HG03354 (cell line): ENCODE measurements at regions not wholly inside any gene's neighbourhood (a gene's known extent, or its start where the extent isn't known, plus 50 kb on each side); places are given as distances from the start of the nearest gene placed in this dataset.

ENCODE experiments used
- ATAC-seq: cut with Tn5 transposase; IDR thresholded peaks from one replicate; pipeline ENCODE4 v1.9.1; 2021; ENCODE audit warnings: mild to moderate bottlenecking; ENCODE audit not compliant: unreplicated experiment, poor library complexity, severe bottlenecking

DNA sequence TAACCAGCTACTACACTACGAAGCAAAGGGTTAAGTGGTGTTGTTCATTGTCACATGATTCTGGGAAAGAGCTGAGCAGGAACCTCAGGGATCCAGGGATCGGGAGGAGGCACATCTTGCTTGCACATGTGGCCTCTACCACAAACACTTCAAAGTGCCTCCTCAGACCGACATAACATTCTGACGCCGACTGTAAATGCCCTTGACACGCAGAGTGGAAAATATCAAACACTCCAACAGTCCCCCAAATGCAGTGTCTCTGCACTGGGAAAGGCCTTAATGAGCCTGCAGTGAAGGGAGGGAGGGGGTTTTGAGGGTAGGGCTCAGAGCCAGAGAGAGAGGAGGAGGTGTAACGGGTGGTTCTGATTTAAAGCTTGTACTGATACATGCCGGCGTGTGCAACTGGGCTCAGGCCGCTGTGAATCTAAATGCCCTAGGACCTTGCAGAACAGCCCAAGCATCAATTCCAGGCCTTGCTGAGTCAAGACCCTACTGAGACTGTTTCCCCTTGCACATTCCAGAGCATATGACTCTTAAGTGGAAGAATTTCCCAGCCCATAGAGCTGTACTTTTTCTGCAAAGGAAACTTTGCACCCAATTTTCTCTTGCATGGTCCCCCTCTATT is 163.7 kb downstream of the NTMT2 start:
- no peak for ATAC-seq

DNA sequence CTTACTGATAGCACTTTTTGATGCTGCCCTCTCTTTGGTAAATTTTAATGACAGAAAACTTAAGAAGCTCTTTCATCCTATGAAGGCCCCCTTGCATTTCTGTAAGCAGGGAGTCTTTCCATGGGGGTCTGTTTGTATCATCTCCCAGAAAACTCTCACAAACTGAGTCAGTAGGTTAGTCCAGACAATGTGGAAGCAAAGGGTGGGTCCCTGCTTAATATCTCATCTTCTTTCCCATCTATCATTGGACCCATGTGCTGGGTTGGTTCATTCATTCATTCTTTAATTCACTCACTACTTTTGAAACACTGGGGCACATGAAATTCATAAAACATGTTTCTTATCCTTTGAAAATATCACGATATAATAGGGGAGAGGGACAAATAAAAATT is 164.3 kb downstream of the NTMT2 start:
- ATAC-seq: no peak

DNA sequence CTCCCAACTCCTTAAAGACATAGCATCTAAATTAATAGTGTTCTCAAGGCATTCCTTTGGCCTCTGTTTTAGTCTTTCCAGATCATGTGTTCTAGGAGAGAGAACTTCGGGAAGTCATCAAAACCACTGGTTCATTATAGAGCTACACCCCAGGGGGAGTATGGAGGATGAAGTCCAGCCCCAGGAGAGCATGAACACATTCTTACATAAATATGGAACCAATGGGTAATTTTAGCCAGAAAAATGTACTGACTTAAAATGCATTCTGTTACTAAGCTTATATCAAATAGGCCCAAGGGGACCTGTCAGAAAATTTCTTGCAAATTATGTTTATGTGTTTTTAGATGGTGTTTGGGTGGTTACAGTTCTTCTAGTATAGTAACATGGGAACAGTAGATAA is 165.2 kb downstream of the NTMT2 start:
- ATAC-seq: no peak

DNA sequence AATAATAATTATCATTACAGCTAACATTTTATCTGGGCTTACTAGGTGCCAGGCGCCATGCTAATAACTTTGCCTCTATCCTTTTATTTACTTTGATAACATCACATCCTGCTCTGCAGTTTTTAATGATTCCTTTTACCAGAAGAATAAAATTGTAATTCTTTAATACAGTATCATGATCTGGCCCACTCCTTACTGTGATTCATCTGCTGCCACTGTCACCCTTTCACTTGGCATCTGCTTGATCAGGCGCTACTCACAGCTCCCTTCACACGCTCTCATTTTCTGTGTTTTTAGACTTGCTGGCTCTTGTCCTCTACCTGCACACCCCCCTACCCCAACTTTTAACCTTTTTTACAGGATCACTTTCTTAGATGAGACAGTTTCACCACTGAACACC is 167.5 kb downstream of the NTMT2 start:
- ATAC-seq: no peak

DNA sequence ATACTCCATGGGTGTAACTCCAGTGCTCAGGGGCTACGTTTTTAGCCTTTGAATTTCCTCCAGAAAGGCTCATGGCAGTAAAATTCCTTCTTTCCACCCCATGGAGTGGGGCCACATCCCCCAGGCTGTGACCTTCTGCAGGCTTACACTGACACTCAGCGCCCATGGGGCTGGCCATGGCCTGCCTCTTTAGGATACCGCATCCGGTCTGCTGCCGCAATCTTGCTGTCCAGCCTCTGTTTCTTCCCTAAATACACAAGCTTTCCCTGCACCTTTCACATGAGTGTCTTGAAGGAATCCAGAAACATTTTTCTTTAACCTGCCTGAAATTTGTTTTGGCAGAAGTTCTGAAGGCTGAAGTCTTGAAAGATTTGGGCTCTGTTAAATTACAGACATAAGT is 170.5 kb downstream of the NTMT2 start:
- ATAC-seq: no peak

DNA sequence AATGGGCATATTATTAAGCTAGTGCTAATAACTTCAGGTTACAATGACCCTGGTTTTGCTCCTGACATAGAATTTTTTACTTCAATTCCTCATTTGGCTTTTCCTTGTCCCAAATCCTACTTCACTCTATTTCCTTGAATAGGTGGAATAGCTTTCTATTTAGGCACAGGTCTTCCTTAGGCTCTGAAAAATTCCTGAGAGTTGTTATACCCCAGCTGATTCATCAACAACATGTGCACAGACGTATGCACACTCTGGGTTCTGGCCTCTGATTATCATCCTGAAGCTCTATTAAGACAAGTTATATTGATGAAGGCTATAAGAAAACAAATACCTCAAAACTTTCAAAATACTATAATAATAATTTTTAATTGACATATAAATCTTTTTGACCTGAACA is 172.4 kb downstream of the NTMT2 start:
- no peak for ATAC-seq

DNA sequence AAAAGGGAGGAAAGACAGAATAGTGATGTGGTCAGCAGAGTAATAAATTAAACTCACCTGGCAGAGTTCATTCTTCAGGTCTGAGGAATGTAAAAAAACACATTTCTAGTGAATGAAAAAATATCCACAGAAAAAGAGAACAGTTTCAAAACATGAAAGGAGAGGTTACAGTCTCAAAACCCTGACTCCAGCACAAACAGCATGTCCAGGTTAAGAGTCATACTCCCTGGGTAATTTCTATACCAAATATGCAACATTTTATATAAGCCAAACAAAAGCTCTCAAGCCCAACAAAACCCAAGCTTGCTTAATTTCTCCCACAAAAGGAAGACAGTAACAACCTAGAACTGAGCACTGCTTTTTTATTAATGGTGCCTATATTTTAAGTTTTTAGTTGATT is 173.0 kb downstream of the NTMT2 start:
- no peak for ATAC-seq

DNA sequence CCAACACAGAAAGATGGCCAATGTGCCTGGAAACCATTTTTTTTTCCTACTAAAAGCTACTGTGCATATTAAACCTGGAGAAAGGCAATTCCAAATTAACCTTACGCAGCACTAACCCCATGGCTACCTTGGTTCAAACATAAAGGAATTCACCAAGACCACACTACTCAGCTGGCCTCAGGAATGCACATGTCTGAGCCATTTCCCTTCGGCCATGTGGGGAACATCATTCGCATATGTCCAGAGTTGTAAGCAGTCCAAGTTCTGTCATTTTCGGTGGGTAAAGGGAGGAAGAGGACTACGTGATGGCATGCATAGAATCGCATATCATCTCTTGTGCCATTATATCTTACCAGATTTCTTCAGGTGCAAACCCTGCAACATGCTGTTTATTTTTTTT is 175.4 kb downstream of the NTMT2 start:
- ATAC-seq: no peak

DNA sequence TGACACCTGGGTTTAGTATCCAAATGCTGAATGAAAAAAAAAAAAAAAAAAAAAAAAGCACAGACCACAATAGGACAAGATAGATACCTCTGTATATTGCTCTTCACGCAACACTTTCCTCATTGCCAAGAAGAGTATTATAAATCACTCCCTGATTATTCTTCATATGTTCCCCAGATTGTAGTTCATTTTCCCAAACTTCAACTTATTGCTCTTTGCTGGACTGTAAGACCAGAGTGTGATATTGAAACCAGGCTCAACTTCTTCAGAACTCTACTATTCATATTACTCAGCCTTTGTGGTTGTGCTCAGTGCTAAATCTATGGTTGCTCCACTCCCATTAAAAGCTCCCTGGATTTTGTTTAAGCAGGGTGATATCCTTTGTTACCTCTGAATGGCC is 180.4 kb downstream of the NTMT2 start:
- no peak for ATAC-seq

DNA sequence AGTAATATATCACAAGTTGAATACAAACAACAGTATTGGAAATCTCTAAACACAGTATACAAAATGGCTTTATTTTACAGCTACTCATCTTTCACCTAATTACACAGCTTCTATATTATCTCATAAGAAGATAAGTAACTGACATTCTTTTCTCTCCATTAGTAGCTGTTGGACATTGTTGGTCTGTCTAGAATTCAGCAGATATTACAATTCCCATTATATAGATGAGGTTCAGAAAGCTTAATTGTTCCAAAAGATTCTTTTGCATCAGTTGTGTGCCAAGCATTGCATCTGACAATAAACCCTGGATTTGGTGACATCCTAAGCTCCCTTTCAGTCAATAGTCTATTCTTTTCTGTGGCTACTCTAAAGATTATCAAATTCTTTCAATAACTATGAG is 187.0 kb downstream of the NTMT2 start:
- ATAC-seq: no peak

DNA sequence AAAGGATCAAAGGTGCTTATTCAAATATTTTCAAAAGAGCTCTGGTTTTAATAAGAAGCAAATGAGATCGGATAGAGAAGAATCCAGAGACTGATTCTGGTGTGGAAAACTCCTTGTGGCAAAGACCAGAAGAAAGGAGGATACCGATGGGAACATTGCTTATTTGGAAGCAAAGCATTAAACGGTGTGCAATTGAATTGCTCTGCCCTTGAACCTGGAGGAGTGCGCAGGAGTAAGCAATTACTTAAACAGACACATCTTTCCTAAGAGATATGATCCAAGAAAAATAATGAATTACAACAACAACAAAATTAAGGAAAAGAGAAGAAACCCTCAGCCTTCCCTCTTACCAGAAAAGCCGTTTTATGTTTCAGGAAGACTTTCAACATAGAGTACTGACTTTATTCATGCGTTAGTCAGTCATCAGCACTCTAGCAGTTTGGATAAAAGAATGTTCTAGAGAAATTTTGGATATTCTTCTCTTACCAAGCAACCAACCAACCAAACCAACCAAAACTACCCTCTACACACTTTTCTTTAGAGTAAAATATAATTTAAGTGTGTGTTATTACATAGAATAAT is 191.7 kb downstream of the NTMT2 start:
- no peak for ATAC-seq

DNA sequence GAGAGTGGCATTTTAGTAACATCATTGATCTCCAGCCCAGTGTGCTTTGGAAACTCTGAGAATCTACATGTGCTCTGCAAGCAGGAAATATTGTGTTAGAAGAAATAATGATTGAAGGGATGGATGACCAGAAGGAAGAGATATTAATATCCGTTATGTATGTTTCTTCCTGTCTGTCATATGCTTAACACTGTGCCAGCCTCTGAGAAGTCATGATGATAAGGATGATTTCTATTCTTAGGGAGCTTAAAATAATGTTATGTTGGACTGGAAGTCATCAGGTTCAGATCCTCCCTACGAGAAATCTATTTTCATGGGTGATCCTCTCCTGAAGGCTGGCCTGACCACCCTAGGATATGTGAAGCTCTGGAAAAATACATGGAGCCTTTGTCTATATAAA is 192.4 kb upstream of the GORAB start:
- ATAC-seq: no peak

DNA sequence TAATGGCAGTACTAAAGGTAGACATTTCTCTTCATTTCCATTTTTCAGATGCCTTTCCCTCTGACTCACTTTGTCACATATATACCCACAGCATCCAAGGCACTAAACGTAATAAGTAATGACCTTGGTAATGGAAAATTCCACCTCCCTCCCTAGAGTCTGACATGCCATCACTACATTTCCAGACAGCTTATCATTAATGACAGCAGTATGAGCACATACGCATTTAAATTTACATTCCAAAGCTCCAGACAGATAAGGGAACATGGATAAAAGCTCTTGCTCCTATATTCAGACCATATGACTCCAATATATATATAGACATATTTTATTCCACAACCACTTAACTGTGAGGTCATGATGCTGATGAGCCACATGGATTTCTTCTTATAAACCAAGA is 191.7 kb upstream of the GORAB start:
- ATAC-seq: no peak

DNA sequence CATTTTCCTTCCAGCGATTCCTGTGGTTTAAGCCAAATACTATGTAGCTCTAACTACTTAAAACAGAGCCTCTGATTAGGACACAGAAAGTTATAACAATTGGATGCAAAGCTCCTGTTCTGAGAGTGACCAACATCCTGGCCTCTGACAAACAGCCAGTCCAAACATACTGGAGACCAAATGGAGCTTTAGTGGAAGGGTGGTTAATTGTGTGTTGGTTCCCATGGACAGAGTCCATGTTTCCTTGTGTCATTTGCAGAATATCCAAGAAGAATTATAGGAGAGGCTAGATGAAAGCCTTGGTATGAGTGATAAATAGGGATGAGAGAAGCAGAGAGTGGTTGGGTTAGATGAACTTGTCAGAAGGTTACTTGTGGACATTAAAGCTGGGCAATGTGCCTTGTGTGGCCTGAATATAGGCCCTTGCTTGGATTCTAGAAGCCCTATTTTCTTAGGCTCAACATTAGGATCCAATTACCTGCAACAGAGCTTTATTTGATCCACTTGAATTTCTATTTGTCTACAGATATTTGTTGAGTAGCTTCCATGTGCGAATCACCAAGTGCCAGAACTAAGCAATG is 180.5 kb upstream of the GORAB start:
- no peak for ATAC-seq

DNA sequence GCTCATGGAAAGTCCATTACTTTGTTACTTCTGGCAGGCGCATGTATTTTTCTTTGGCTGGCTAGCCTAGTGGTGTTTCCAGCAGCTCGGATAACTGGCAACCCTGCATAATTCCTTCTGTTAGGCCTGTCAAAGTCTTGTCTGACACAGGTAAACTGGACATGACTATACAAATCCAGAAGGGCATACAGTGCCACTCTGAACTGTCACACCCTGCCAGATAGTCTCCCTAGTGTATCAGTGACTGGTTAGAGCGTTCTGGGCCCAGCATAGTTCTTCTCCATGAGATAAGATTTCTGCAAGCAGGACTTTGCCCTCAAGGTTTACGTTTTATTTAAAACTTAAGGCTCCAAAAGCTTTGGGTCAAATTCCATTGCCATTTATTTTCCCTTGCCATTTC is 177.7 kb upstream of the GORAB start:
- no peak for ATAC-seq

DNA sequence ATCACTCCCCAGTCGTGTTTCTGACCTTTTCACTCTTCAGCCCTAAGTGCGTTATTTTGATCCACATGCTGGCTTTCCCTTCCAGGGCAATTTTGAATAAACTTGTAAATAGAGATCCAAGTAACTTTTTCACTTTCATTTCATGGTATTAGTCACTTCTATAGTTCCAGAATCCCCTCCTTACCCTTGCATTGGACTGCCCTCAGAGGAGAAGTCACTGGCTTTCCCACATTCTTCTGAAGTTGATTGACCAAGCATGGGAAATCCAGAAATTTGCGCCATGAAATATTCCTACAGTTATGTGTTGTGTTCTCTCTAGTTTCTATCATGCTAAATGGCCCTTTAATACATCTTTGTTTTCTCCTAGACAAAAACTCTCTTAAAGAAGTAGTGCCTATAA is 177.3 kb upstream of the GORAB start:
- no peak for ATAC-seq

DNA sequence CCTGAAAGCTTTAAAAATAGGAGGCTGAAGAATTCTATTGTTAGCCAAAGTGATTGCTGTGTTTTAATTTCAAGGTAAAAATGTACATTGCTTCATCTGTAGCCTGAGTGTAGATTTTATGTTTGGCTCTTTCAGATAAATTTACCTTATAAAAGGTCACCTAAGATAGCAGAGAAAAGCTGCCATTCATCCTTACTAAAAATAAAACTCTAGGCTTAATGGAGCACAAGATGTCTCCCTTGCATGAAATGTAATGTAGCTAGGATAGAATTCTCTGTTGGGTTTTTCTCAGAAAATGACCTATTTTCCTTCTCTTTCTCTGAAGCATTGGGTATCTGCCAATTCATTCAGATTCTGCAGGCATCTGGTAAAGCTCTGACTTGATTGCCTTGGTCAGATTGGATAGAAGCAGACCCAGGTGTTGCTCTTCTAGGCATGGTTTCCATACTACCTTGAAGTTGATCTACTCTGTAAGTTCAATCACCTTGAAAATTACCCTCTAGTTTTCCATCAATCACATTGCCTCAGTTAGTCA is 176.6 kb upstream of the GORAB start:
- no peak for ATAC-seq

DNA sequence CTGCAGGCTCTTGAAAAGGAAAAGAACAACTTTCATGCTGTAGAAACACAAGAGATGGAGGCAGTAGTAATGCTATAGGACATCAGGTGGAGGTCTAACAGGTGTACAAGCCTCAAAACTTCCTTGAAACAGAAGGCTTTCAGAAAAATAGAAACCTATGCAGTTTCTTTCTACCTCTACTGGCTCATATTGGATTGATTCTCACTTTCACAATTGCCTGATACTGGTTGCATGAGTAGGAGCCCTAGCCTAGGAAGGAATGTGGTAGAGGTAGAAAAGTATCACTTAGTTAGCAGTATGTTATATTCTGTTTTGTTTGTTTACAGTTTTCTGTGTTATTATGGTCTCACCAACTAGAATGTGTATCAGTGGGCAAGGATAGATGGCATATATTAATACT is 175.4 kb upstream of the GORAB start:
- peak; percentile 71 for ATAC-seq

DNA sequence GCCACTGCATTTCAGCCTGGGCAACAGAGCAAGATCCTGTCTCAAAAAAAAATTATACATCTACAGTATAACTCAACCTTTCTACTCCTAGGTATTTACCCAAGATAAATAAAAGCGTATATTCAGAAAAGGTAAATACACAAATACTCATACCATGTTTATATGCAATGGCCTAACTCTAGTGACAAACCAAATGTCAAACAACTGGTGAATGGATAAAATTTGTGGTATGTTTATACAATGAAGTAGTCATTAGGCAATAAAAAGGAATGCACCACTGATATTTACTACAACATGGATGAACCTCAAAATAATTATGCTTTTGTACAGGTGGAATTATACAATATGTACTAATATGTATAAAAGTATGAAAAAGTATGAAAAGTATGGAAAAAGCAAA is 174.2 kb upstream of the GORAB start:
- ATAC-seq: no peak

DNA sequence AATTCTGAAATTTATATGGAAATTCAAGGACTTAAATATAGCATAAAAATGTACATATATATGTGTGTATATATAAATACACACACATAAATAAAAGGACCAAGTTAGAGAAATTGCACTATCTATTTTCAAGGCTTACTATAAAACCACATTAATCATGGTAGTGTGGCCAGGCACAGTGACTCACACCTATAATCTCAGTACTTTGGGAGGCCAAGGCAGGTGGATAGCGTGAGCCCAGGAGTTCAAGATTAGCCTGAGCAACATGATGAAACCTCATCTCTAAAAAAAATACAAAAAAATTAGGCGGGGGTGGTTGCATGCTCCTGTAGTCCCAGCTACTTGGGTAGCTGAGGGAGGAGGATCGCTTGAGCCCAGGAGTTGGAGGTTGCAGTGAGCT is 171.4 kb upstream of the GORAB start:
- ATAC-seq: no peak

DNA sequence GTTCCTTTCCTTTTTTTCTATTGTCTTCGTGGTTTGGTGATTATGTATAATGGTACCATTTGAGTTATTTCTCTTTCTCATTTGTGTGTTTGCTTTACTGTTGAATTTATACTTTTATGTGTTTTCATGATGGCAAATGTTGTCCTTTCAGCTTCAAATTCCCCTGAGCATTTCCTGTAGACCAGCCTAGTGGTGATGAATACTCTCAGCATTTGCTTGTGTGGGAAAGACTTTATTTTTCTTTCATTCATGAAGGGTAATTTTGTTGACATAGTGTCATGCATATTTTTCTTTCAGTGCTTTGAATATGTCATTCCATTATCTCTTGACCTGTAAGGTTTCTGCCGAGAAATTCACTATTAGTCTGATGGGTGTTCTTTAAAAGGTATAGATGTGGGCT is 166.6 kb upstream of the GORAB start:
- no peak for ATAC-seq

DNA sequence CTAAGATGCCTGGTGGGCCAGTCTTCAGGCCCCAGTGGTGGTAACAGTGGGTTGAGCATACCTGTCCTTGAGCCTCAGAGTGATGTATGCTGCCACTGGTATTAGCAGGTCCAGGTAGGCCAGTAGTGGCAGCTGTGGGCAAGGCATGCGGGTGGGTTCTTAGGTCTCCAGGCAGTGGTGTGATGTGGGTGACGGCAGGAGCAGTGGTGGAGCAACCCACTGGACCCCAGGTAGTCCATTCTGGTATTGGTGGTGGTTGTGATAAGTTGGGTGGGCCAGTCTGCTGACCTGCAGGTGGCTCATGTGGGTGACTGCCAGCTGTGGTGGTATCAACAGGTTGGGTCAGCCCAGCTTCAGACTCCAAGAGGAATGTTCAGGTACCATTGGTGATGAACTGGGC is 165.0 kb upstream of the GORAB start:
- ATAC-seq: no peak
